ENCODE measurements at regions not wholly inside any gene's neighbourhood (a gene's known extent, or its start where the extent isn't known, plus 50 kb on each side); places are given as distances from the start of the nearest gene placed in this dataset.

DNA sequence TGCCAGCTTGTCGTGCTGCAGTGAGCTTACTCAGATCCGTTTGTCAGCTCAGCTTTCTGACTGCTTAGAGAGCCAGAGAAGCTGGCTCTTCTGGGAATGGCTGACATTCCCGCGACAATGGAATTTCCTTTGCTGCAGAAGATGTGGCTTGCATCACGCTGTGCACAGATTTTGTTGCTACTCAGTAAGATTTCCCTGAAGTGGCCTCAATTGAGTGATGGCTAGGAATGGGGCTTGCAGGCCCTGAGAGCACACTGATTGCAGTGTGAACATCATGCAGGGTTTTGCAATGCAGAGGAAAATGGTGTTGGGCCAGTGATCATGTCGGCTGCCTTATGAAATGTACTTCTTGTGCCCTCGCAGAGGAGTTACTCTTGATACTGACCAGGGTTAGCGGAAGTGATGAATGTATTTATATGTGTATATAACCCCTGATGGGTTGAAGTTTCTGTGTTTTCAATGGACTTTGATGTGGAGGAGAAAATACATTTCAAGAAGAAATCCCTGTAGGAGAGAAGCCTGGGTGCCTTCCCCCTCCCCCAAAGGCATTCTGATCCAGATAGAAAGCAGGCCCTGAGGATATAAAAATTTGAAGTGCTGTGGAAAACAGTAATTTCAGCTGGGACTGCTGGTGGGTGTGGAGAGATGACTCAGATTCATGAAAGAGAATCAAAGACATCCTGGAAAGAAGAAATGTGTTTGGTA, 102.5 kb upstream of the PDZRN3 start:
- no peak overlapping the region for H3K27ac ChIP-seq (ENCODE audit: poor library complexity, severe bottlenecking)
- 0 out of 3 replicates have a peak, but pooled peaks have one; percentile 29 for ATAC-seq (ENCODE audit: low read depth)
- H3K9me3 ChIP-seq (ENCODE audit: severe bottlenecking): no peaks in the 10 kb centered on the region
- no peak overlapping the region for H3K4me3 ChIP-seq (ENCODE audit: severe bottlenecking)
- H3K36me3 ChIP-seq (ENCODE audit: low read depth): no peaks in the 10 kb centered on the region
- H3K4me1 ChIP-seq (ENCODE audit: insufficient read depth, poor library complexity, severe bottlenecking): no peaks in the 10 kb centered on the region
- TF ChIP-seq, protein P1, sequence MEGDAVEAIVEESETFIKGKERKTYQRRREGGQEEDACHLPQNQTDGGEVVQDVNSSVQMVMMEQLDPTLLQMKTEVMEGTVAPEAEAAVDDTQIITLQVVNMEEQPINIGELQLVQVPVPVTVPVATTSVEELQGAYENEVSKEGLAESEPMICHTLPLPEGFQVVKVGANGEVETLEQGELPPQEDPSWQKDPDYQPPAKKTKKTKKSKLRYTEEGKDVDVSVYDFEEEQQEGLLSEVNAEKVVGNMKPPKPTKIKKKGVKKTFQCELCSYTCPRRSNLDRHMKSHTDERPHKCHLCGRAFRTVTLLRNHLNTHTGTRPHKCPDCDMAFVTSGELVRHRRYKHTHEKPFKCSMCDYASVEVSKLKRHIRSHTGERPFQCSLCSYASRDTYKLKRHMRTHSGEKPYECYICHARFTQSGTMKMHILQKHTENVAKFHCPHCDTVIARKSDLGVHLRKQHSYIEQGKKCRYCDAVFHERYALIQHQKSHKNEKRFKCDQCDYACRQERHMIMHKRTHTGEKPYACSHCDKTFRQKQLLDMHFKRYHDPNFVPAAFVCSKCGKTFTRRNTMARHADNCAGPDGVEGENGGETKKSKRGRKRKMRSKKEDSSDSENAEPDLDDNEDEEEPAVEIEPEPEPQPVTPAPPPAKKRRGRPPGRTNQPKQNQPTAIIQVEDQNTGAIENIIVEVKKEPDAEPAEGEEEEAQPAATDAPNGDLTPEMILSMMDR (IDR thresholded peaks at IDR 0.05; ENCODE audit: poor library complexity, severe bottlenecking): no peak
- H3K27me3 ChIP-seq (ENCODE audit: insufficient read depth, poor library complexity, severe bottlenecking): no peaks in the 10 kb centered on the region
- DNase-seq (ENCODE audit: low spot score): no peak

DNA sequence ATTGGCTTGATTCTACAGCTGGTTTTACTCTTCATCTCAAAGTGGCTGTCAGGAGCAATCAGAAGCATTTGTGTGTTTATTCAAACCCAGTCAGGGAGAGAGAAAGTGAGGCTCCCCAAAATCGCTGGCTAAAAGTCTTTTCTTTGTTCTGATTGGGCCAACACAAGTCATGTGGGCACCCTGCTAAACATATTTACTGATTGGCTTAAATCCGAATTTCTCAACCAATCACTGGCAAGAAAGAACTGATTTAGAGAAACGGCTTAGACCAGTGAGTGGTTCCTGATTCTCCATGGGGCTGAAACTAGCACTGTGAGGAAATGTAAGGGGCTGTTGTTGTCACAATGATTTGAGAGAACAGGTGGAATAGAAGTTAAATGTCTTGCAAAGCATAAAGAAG, 98.9 kb upstream of the PDZRN3 start:
- TF ChIP-seq, protein P1 (IDR thresholded peaks at IDR 0.05; ENCODE audit: poor library complexity, severe bottlenecking): no peak
- no peaks in the 10 kb centered on the region for H3K4me1 ChIP-seq (ENCODE audit: insufficient read depth, poor library complexity, severe bottlenecking)
- no peak for DNase-seq (ENCODE audit: low spot score)
- H3K27ac ChIP-seq (ENCODE audit: poor library complexity, severe bottlenecking): no peak overlapping the region
- H3K27me3 ChIP-seq (ENCODE audit: insufficient read depth, poor library complexity, severe bottlenecking): no peaks in the 10 kb centered on the region
- H3K4me3 ChIP-seq (ENCODE audit: severe bottlenecking): no peak overlapping the region
- H3K36me3 ChIP-seq (ENCODE audit: low read depth): no peaks in the 10 kb centered on the region
- H3K9me3 ChIP-seq (ENCODE audit: severe bottlenecking): no peaks in the 10 kb centered on the region
- ATAC-seq (ENCODE audit: low read depth): no peak

DNA sequence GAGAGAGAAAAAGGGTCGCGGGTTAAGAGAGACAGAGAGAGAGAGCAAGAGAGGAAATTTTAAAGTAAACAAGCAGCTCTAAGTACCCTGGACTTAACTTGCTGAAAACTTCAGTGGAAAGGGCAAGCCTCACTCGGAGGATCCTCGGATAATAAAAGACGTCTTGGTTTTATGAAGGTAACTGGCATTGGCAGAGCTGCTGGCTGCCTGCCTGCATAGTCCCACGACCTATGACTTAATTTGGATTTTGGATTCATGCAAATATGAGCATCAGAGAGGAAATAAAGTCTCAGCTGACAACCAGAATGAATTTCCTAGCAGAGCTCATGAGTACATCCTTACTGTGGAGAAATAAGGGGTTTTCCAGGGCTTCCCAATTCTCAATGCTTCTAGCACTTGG, 95.1 kb upstream of the PDZRN3 start:
- no peak overlapping the region for H3K27ac ChIP-seq (ENCODE audit: poor library complexity, severe bottlenecking)
- H3K27me3 ChIP-seq (ENCODE audit: insufficient read depth, poor library complexity, severe bottlenecking): no peaks in the 10 kb centered on the region
- no peaks in the 10 kb centered on the region for H3K9me3 ChIP-seq (ENCODE audit: severe bottlenecking)
- ATAC-seq (ENCODE audit: low read depth) (no peak), DNase-seq (ENCODE audit: low spot score) (no peak)
- H3K4me1 ChIP-seq (ENCODE audit: insufficient read depth, poor library complexity, severe bottlenecking): no peaks in the 10 kb centered on the region
- no peak overlapping the region for H3K4me3 ChIP-seq (ENCODE audit: severe bottlenecking)
- H3K36me3 ChIP-seq (ENCODE audit: low read depth): no peaks in the 10 kb centered on the region
- TF ChIP-seq, protein P1 (IDR thresholded peaks at IDR 0.05; ENCODE audit: poor library complexity, severe bottlenecking): no peak

DNA sequence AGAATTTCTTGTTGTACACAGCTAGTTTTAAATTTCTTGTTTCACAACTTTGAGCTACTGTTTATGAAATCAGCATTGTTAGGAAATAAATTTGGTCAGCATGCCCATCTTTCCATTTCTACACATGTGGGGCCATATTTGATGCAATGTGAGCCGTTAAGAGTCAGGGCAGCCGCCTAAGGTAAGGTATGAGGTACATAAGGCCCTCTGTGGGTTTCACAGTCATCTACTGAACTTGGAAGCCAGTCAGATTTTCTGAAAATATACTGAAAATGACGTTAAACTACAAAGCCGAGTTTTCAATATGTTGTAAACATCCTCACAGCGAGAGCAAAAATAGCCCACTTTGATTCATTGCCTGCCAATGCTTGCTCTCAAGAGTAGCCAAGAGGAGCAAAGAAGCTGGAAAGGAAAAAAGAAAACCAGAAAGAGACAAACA, 94.7 kb upstream of the PDZRN3 start:
- Histone ChIP-seq H3K36me3 (ENCODE audit: low read depth) (no peaks in the 10 kb centered on the region), H3K4me3 (ENCODE audit: severe bottlenecking) (no peak overlapping the region), H3K27ac (ENCODE audit: poor library complexity, severe bottlenecking) (no peak overlapping the region), H3K4me1 (ENCODE audit: insufficient read depth, poor library complexity, severe bottlenecking) (no peaks in the 10 kb centered on the region), H3K27me3 (ENCODE audit: insufficient read depth, poor library complexity, severe bottlenecking) (no peaks in the 10 kb centered on the region), H3K9me3 (ENCODE audit: severe bottlenecking) (no peaks in the 10 kb centered on the region)
- ATAC-seq (ENCODE audit: low read depth) (no peak), DNase-seq (ENCODE audit: low spot score) (no peak)
- TF ChIP-seq, protein P1 (IDR thresholded peaks at IDR 0.05; ENCODE audit: poor library complexity, severe bottlenecking): no peak

Measured in RWPE2 (cell line).